H1 (cell line): ENCODE measurements at regions not wholly inside any gene's neighbourhood (a gene's known extent, or its start where the extent isn't known, plus 50 kb on each side); places are given as distances from the start of the nearest gene placed in this dataset.
A peak's percentile ranks its signal among the peaks of the same experiment; 100 is the strongest.

Experiments used
- CTCF ChIA-PET: fragments of 300-600 bp; sonication (Branson Sonifier 250); formaldehyde crosslinking; loops from one replicate; lab custom pipeline; 2021; ENCODE audit not compliant: partially characterized antibody; lab: Charles Lee
- POLR2A ChIA-PET: fragments of 300-600 bp; sonication (Branson Sonifier 250); formaldehyde crosslinking; loops from one replicate; lab custom pipeline; 2021; ENCODE audit warnings: inconsistent platforms; ENCODE audit not compliant: partially characterized antibody; lab: Charles Lee
- DNase-seq, 2 experiments: peaks; one replicate each; pipeline versions ENCODE4 v3.0.0 to v3.0.0-alpha.2; 2010 to 2022; ENCODE audit warnings: low spot score in 2 of 2, low read depth in 1 of 2, mixed read lengths in 1 of 2
- FAIRE-seq: peaks from 2 replicates; lab custom pipeline; 2011; peaks lifted over from hg19 to GRCh38; lab: Jason Lieb, UNC
- H2AFZ ChIP-seq: 2 replicates; pipeline ENCODE4 v1.8.1; 2012; ENCODE audit warnings: low read length, inconsistent platforms
- H2AK5ac ChIP-seq: 2 replicates; pipeline ENCODE4 v1.6.1; 2013; ENCODE audit warnings: low read depth, low read length
- H2BK120ac ChIP-seq: replicated peaks from 2 replicates; pipeline ENCODE3; 2013; ENCODE audit warnings: low read depth, low read length, inconsistent platforms
- H2BK12ac ChIP-seq: 2 replicates; pipeline ENCODE4 v1.6.1; 2013; ENCODE audit warnings: low read depth, low read length
- H2BK15ac ChIP-seq: 2 replicates; pipeline ENCODE4 v1.6.1; 2013; ENCODE audit warnings: low read length
- H2BK20ac ChIP-seq: 2 replicates; pipeline ENCODE4 v1.6.1; 2013; ENCODE audit warnings: low read length
- H2BK5ac ChIP-seq: 2 replicates; pipeline ENCODE4 v1.6.1; 2013; ENCODE audit warnings: low read depth, low read length
- H3K14ac ChIP-seq: 2 replicates; pipeline ENCODE4 v1.6.1; 2013; ENCODE audit warnings: inconsistent platforms; ENCODE audit not compliant: insufficient read length
- H3K18ac ChIP-seq: 2 replicates; pipeline ENCODE4 v1.6.1; 2013; ENCODE audit warnings: low read length; ENCODE audit errors: extremely low read depth
- H3K23ac ChIP-seq: 2 replicates; pipeline ENCODE4 v1.6.1; 2013; ENCODE audit warnings: inconsistent platforms; ENCODE audit not compliant: insufficient read length
- H3K23me2 ChIP-seq: 2 replicates; pipeline ENCODE4 v1.6.1; 2013; ENCODE audit warnings: low read depth, low read length
- H3K27ac ChIP-seq: 2 replicates; pipeline ENCODE4 v1.6.1; 2011; ENCODE audit warnings: low read depth, low read length, inconsistent platforms
- H3K27me3 ChIP-seq, 4 experiments: replicated peaks in 1 of 4; 1 replicate in 1 of 4; 2 replicates in 3 of 4; pipeline versions ENCODE4 v1.6.1 to v1.8.1; 2011 to 2013; ENCODE audit warnings: low read length in 3 of 4, mild to moderate bottlenecking in 3 of 4, inconsistent platforms in 2 of 4, mixed read lengths in 2 of 4, moderate library complexity in 1 of 4; ENCODE audit not compliant: control insufficient read depth in 3 of 4, insufficient read depth in 3 of 4; ENCODE audit errors: extremely low read depth in 1 of 4
- H3K36me3 ChIP-seq, 4 experiments: 2 replicates each; pipeline versions ENCODE4 v1.6.1 to v1.8.1; 2011 to 2013; ENCODE audit warnings: mild to moderate bottlenecking in 4 of 4, low read length in 3 of 4, moderate library complexity in 2 of 4, control low read depth in 1 of 4, inconsistent platforms in 1 of 4; ENCODE audit not compliant: insufficient read depth in 4 of 4, control insufficient read depth in 2 of 4
- H3K4ac ChIP-seq: replicated peaks from 2 replicates; pipeline ENCODE3; 2013; ENCODE audit warnings: low read length, low read depth, mixed read lengths, inconsistent platforms; ENCODE audit not compliant: insufficient read length
- H3K4me1 ChIP-seq, 4 experiments: replicated peaks in 1 of 4; 1 replicate in 1 of 4; 2 replicates in 3 of 4; pipeline versions ENCODE4 v1.6.1 to v1.8.1; 2011 to 2013; ENCODE audit warnings: low read length in 3 of 4, inconsistent platforms in 2 of 4, mixed read lengths in 1 of 4; ENCODE audit not compliant: insufficient read depth in 4 of 4, control insufficient read depth in 3 of 4
- H3K4me2 ChIP-seq, 2 experiments: 2 replicates each; pipeline versions ENCODE4 v1.6.1 to v1.8.1; 2011 to 2013; ENCODE audit warnings: low read depth in 2 of 2, low read length in 2 of 2, control low read depth in 1 of 2, inconsistent platforms in 1 of 2, mild to moderate bottlenecking in 1 of 2; ENCODE audit not compliant: insufficient read depth in 1 of 2
- H3K4me3 ChIP-seq, 4 experiments: fragments of 200-600, 300-600 bp in 1 of 4; sonication (generic), shearing (Covaris generic), sonication (Bioruptor Twin) in 1 of 4; 2 replicates each; pipeline versions ENCODE4 v1.5.1 to v1.8.1; 2011 to 2016; ENCODE audit warnings: low read length in 4 of 4, low read depth in 3 of 4, control low read depth in 2 of 4, inconsistent platforms in 2 of 4, mild to moderate bottlenecking in 2 of 4, mixed read lengths in 1 of 4, moderate library complexity in 1 of 4; ENCODE audit not compliant: insufficient read depth in 2 of 4; ENCODE audit errors: extremely low read depth in 1 of 4
- H3K56ac ChIP-seq: replicated peaks from 2 replicates; pipeline ENCODE3; 2013; ENCODE audit warnings: low read depth, mild to moderate bottlenecking, mixed read lengths, low read length, inconsistent platforms; ENCODE audit not compliant: insufficient read length
- H3K79me1 ChIP-seq: 2 replicates; pipeline ENCODE4 v1.6.1; 2013; ENCODE audit warnings: low read depth, low read length, control low read depth
- H3K79me2 ChIP-seq, 2 experiments: 2 replicates each; pipeline versions ENCODE4 v1.6.1 to v1.8.1; 2012 to 2013; ENCODE audit warnings: low read length in 2 of 2, mild to moderate bottlenecking in 2 of 2, inconsistent platforms in 1 of 2; ENCODE audit not compliant: insufficient read depth in 2 of 2, control insufficient read depth in 1 of 2
- H3K9ac ChIP-seq, 4 experiments: replicated peaks in 1 of 4; 1 replicate in 1 of 4; 2 replicates in 3 of 4; pipeline versions ENCODE4 v1.6.1 to v1.8.1; 2011 to 2013; ENCODE audit warnings: low read depth in 3 of 4, low read length in 3 of 4, control low read depth in 2 of 4, mild to moderate bottlenecking in 2 of 4, moderate library complexity in 2 of 4, inconsistent platforms in 1 of 4; ENCODE audit errors: extremely low read depth in 1 of 4
- H3K9me3 ChIP-seq, 2 experiments: 2 replicates each; pipeline versions ENCODE4 v1.6.1 to v1.8.1; 2012 to 2013; ENCODE audit warnings: mild to moderate bottlenecking in 2 of 2, moderate library complexity in 2 of 2, control low read depth in 1 of 2, inconsistent platforms in 1 of 2, low read depth in 1 of 2, low read length in 1 of 2, mixed read lengths in 1 of 2; ENCODE audit not compliant: insufficient read depth in 2 of 2
- H4K20me1 ChIP-seq, 2 experiments: replicated peaks in 1 of 2; 2 replicates each; pipeline versions ENCODE3 to v1.8.1; 2011 to 2013; ENCODE audit warnings: inconsistent platforms in 2 of 2, low read length in 2 of 2, mild to moderate bottlenecking in 1 of 2; ENCODE audit not compliant: insufficient read depth in 2 of 2, control insufficient read depth in 1 of 2
- H4K5ac ChIP-seq: 2 replicates; pipeline ENCODE4 v1.6.1; 2013; ENCODE audit warnings: low read length, low read depth, mixed read lengths, inconsistent platforms; ENCODE audit not compliant: insufficient read length
- H4K8ac ChIP-seq: 2 replicates; pipeline ENCODE4 v1.8.0; 2013; ENCODE audit warnings: mild to moderate bottlenecking, moderate library complexity, low read length, inconsistent platforms; ENCODE audit not compliant: insufficient read depth; ENCODE audit errors: extremely low read depth
- H4K91ac ChIP-seq: replicated peaks from 2 replicates; pipeline ENCODE3; 2013; ENCODE audit warnings: low read length, mixed read lengths, inconsistent platforms; ENCODE audit not compliant: insufficient read length
- CEBPB ChIP-seq: IDR thresholded peaks from 2 replicates; pipeline ENCODE4 v1.6.1; 2012; ENCODE audit warnings: low read depth, low read length
- SAP30 ChIP-seq: fragments of 300-600 bp; sonication (generic); IDR thresholded peaks from 2 replicates; pipeline ENCODE4 v1.7.1; 2012; ENCODE audit warnings: low read length, moderate library complexity, mild to moderate bottlenecking, inconsistent platforms; ENCODE audit not compliant: insufficient read depth, insufficient replicate concordance
- WGBS, 2 experiments: shearing (Covaris generic) in 1 of 2; methylation state at CpG; one replicate each; pipeline versions ENCODE4 v1.1.6 to v1.1.7; 2013 to 2015; ENCODE audit warnings: low lambda C conversion rate in 2 of 2, mixed read lengths in 2 of 2, inconsistent platforms in 1 of 2, low coverage in 1 of 2, missing lambda C conversion rate in 1 of 2; ENCODE audit not compliant: insufficient replicate concordance in 2 of 2, insufficient coverage in 1 of 2, insufficient read length in 1 of 2; ENCODE audit errors: extremely low coverage in 1 of 2, missing lambda C conversion rate in 1 of 2; 5-methylcytosine and 5-hydroxymethylcytosine counted together

GRCh38 chr21:35377505-35378090 is 328.5 kb upstream of the RUNX1 start:
- Histone ChIP-seq H3K14ac (no peak overlapping the region), H3K23me2 (no peaks in the 10 kb centered on the region), H3K4ac (no peak overlapping the region), H3K27me3 (no peaks in the 10 kb centered on the region), H3K9me3 (no peaks in the 10 kb centered on the region), H3K18ac (no peak overlapping the region), H3K4me2 (no peak overlapping the region), H3K79me2 (no peaks in the 10 kb centered on the region), H3K27ac (no peak overlapping the region), H2BK120ac (no peak overlapping the region), H2AK5ac (no peak overlapping the region), H4K20me1 (no peaks in the 10 kb centered on the region), H3K79me1 (no peaks in the 10 kb centered on the region), H3K4me3 (no peak overlapping the region), H3K4me1 (no peaks in the 10 kb centered on the region), H4K91ac (no peak overlapping the region), H2BK5ac (no peak overlapping the region), H2BK15ac (no peak overlapping the region), H3K56ac (no peak overlapping the region), H4K8ac (no peak overlapping the region), H3K23ac (no peak overlapping the region), H2AFZ (no peak overlapping the region), H3K9ac (no peak overlapping the region), H2BK20ac (no peak overlapping the region), H4K5ac (no peak overlapping the region), H3K36me3 (no peaks in the 10 kb centered on the region), H2BK12ac (no peak overlapping the region)
- POLR2A ChIA-PET, result no interaction called here
- TF ChIP-seq SAP30, result no peak
- 0 out of 2 replicates have a peak, but pooled peaks have one; percentile 25 for TF ChIP-seq CEBPB
- WGBS, 2 experiments, result 87% methylated on average over 7 of the region's 7 CpGs; no CpG with 5 or more reads in 1 of the 2 experiments
- no peak for FAIRE-seq
- DNase-seq, result no peak
- CTCF ChIA-PET, result no interaction called here
